ENCODE measurements at regions not wholly inside any gene's neighbourhood (a gene's known extent, or its start where the extent isn't known, plus 50 kb on each side); places are given as distances from the start of the nearest gene placed in this dataset.

DNA sequence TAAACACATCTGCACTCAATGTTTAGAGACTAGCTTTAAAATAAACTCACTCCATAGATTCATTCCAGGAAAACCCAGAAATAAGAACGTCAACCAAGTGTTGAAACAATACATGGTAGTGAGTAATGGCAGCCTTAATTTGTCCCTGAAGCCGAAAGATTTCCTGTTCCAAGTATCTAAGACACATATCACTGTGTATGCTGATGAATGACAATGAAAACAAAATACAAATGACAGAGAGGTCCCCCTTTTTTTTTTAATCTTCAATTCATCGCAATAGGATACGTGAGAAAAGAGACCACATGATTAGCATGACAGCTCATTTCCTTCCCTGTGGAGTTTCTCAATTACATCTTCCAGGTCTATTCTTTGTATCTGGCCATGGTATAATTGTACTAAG, 160.5 kb upstream of the STK17B start:
- no peak for TF ChIP-seq NANOG (IDR thresholded peaks at IDR 0.05; ENCODE audit: borderline replicate concordance)
- TF ChIP-seq, protein P1, sequence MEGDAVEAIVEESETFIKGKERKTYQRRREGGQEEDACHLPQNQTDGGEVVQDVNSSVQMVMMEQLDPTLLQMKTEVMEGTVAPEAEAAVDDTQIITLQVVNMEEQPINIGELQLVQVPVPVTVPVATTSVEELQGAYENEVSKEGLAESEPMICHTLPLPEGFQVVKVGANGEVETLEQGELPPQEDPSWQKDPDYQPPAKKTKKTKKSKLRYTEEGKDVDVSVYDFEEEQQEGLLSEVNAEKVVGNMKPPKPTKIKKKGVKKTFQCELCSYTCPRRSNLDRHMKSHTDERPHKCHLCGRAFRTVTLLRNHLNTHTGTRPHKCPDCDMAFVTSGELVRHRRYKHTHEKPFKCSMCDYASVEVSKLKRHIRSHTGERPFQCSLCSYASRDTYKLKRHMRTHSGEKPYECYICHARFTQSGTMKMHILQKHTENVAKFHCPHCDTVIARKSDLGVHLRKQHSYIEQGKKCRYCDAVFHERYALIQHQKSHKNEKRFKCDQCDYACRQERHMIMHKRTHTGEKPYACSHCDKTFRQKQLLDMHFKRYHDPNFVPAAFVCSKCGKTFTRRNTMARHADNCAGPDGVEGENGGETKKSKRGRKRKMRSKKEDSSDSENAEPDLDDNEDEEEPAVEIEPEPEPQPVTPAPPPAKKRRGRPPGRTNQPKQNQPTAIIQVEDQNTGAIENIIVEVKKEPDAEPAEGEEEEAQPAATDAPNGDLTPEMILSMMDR (conservative IDR thresholded peaks at IDR 0.05; ENCODE audit: low read depth in 2 of 2), result no peak
- TF ChIP-seq ZNF331 (CRISPR knock-in tag; IDR thresholded peaks at IDR 0.05; ENCODE audit: low read depth), result no peak
- TF ChIP-seq, protein P2, sequence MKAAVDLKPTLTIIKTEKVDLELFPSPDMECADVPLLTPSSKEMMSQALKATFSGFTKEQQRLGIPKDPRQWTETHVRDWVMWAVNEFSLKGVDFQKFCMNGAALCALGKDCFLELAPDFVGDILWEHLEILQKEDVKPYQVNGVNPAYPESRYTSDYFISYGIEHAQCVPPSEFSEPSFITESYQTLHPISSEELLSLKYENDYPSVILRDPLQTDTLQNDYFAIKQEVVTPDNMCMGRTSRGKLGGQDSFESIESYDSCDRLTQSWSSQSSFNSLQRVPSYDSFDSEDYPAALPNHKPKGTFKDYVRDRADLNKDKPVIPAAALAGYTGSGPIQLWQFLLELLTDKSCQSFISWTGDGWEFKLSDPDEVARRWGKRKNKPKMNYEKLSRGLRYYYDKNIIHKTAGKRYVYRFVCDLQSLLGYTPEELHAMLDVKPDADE (IDR thresholded peaks at IDR 0.05), result no peak
- TF ChIP-seq POLR2AphosphoS5 (IDR thresholded peaks at IDR 0.05; ENCODE audit: low read depth), result no peak
- TF ChIP-seq EZH2 (IDR thresholded peaks at IDR 0.05; ENCODE audit: low read depth, unreplicated experiment), result no peak
- TF ChIP-seq EZH2phosphoT487 (IDR thresholded peaks at IDR 0.05; ENCODE audit: unreplicated experiment), result no peak
- TF ChIP-seq, protein P3, sequence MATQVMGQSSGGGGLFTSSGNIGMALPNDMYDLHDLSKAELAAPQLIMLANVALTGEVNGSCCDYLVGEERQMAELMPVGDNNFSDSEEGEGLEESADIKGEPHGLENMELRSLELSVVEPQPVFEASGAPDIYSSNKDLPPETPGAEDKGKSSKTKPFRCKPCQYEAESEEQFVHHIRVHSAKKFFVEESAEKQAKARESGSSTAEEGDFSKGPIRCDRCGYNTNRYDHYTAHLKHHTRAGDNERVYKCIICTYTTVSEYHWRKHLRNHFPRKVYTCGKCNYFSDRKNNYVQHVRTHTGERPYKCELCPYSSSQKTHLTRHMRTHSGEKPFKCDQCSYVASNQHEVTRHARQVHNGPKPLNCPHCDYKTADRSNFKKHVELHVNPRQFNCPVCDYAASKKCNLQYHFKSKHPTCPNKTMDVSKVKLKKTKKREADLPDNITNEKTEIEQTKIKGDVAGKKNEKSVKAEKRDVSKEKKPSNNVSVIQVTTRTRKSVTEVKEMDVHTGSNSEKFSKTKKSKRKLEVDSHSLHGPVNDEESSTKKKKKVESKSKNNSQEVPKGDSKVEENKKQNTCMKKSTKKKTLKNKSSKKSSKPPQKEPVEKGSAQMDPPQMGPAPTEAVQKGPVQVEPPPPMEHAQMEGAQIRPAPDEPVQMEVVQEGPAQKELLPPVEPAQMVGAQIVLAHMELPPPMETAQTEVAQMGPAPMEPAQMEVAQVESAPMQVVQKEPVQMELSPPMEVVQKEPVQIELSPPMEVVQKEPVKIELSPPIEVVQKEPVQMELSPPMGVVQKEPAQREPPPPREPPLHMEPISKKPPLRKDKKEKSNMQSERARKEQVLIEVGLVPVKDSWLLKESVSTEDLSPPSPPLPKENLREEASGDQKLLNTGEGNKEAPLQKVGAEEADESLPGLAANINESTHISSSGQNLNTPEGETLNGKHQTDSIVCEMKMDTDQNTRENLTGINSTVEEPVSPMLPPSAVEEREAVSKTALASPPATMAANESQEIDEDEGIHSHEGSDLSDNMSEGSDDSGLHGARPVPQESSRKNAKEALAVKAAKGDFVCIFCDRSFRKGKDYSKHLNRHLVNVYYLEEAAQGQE (IDR thresholded peaks at IDR 0.05; ENCODE audit: unreplicated experiment), result no peak
- no peak for TF ChIP-seq STAT1 (IDR thresholded peaks at IDR 0.05; ENCODE audit: unreplicated experiment)
- no peak for TF ChIP-seq CREB1 (CRISPR knock-in tag; IDR thresholded peaks at IDR 0.05; ENCODE audit: low read depth)
- TF ChIP-seq, protein P4, sequence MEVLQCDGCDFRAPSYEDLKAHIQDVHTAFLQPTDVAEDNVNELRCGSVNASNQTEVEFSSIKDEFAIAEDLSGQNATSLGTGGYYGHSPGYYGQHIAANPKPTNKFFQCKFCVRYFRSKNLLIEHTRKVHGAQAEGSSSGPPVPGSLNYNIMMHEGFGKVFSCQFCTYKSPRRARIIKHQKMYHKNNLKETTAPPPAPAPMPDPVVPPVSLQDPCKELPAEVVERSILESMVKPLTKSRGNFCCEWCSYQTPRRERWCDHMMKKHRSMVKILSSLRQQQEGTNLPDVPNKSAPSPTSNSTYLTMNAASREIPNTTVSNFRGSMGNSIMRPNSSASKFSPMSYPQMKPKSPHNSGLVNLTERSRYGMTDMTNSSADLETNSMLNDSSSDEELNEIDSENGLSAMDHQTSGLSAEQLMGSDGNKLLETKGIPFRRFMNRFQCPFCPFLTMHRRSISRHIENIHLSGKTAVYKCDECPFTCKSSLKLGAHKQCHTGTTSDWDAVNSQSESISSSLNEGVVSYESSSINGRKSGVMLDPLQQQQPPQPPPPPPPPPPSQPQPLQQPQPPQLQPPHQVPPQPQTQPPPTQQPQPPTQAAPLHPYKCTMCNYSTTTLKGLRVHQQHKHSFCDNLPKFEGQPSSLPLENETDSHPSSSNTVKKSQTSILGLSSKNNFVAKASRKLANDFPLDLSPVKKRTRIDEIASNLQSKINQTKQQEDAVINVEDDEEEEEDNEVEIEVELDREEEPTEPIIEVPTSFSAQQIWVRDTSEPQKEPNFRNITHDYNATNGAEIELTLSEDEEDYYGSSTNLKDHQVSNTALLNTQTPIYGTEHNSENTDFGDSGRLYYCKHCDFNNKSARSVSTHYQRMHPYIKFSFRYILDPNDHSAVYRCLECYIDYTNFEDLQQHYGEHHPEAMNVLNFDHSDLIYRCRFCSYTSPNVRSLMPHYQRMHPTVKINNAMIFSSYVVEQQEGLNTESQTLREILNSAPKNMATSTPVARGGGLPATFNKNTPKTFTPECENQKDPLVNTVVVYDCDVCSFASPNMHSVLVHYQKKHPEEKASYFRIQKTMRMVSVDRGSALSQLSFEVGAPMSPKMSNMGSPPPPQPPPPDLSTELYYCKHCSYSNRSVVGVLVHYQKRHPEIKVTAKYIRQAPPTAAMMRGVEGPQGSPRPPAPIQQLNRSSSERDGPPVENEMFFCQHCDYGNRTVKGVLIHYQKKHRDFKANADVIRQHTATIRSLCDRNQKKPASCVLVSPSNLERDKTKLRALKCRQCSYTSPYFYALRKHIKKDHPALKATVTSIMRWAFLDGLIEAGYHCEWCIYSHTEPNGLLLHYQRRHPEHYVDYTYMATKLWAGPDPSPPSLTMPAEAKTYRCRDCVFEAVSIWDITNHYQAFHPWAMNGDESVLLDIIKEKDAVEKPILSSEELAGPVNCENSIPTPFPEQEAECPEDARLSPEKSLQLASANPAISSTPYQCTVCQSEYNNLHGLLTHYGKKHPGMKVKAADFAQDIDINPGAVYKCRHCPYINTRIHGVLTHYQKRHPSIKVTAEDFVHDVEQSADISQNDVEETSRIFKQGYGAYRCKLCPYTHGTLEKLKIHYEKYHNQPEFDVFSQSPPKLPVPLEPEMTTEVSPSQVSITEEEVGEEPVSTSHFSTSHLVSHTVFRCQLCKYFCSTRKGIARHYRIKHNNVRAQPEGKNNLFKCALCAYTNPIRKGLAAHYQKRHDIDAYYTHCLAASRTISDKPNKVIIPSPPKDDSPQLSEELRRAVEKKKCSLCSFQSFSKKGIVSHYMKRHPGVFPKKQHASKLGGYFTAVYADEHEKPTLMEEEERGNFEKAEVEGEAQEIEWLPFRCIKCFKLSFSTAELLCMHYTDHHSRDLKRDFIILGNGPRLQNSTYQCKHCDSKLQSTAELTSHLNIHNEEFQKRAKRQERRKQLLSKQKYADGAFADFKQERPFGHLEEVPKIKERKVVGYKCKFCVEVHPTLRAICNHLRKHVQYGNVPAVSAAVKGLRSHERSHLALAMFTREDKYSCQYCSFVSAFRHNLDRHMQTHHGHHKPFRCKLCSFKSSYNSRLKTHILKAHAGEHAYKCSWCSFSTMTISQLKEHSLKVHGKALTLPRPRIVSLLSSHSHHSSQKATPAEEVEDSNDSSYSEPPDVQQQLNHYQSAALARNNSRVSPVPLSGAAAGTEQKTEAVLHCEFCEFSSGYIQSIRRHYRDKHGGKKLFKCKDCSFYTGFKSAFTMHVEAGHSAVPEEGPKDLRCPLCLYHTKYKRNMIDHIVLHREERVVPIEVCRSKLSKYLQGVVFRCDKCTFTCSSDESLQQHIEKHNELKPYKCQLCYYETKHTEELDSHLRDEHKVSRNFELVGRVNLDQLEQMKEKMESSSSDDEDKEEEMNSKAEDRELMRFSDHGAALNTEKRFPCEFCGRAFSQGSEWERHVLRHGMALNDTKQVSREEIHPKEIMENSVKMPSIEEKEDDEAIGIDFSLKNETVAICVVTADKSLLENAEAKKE (CRISPR knock-in tag; IDR thresholded peaks at IDR 0.05), result no peak

All from GM23338 (cell line).